B cell (primary cell): ENCODE measurements at regions not wholly inside any gene's neighbourhood (a gene's known extent, or its start where the extent isn't known, plus 50 kb on each side); places are given as distances from the start of the nearest gene placed in this dataset.
"Not testable (repeated sequence)": the region's sequence is repeated elsewhere in the genome, so short reads cannot be mapped to it uniquely, and the experiment has no call there.

Experiments
- ATAC-seq: fragments of 200-7000 bp; cut with Tn5 transposase; one replicate; pipeline ENCODE4 v1.10.0; 2021; ENCODE audit warnings: low read depth, mild to moderate bottlenecking, moderate number of reproducible peaks, moderate library complexity
- CTCF ChIA-PET: fragments of 350-600 bp; sonication (Branson Sonifier 250); formaldehyde crosslinking; loops from one replicate; lab custom pipeline; 2021; ENCODE audit warnings: antibody characterized with exemption, inconsistent platforms; lab: Charles Lee
- POLR2A ChIA-PET: fragments of 350-600 bp; sonication (Branson Sonifier 250); formaldehyde crosslinking; loops from one replicate; lab custom pipeline; 2021; ENCODE audit warnings: antibody characterized with exemption; lab: Charles Lee
- DNase-seq: peaks from one replicate; pipeline ENCODE4 v3.0.0; 2013
- H2AFZ ChIP-seq: 2 replicates; pipeline ENCODE4 v1.6.1; 2012; ENCODE audit warnings: mild to moderate bottlenecking, low read depth, low read length; ENCODE audit not compliant: insufficient read depth, poor library complexity, severe bottlenecking
- H3K27ac ChIP-seq, 2 donors: 1 replicate in 1 of 2; 2 replicates in 1 of 2; pipeline ENCODE4 v1.5.1; 2012 to 2013; ENCODE audit warnings: low read length in 2 of 2, mild to moderate bottlenecking in 2 of 2, moderate library complexity in 1 of 2
- H3K27me3 ChIP-seq, 4 experiments: fragments of 200-600 bp in 1 of 4; sonication (generic) in 1 of 4; replicated peaks in 1 of 4; 1 replicate in 2 of 4; 2 replicates in 2 of 4; pipeline versions ENCODE4 v1.6.1 to v1.7.0; 2013 to 2016; ENCODE audit warnings: low read length in 3 of 4, mild to moderate bottlenecking in 2 of 4, mixed read lengths in 1 of 4, moderate library complexity in 1 of 4; ENCODE audit not compliant: insufficient read depth in 4 of 4, control insufficient read depth in 3 of 4; ENCODE audit errors: control extremely low read depth in 1 of 4
- H3K36me3 ChIP-seq, 2 experiments: replicated peaks in 1 of 2; 1 replicate in 1 of 2; 2 replicates in 1 of 2; pipeline versions ENCODE4 v1.6.1 to v1.7.1; 2013; ENCODE audit warnings: low read length in 1 of 2; ENCODE audit not compliant: insufficient read depth in 2 of 2, control insufficient read depth in 1 of 2; ENCODE audit errors: control extremely low read depth in 1 of 2, extremely low read depth in 1 of 2
- H3K4me1 ChIP-seq, 2 donors: fragments of 200-600 bp in 1 of 2; sonication (generic) in 1 of 2; 1 replicate in 1 of 2; 2 replicates in 1 of 2; pipeline versions ENCODE4 v1.5.1 to v1.6.1; 2013 to 2017; ENCODE audit warnings: low read length in 2 of 2; ENCODE audit not compliant: control insufficient read depth in 2 of 2, insufficient read depth in 2 of 2
- H3K4me2 ChIP-seq: replicated peaks from 2 replicates; pipeline ENCODE3; 2012; ENCODE audit warnings: mild to moderate bottlenecking, low read depth, low read length; ENCODE audit not compliant: poor library complexity, severe bottlenecking
- H3K4me3 ChIP-seq, 5 experiments: fragments of 200-600 bp in 1 of 5; sonication (generic) in 1 of 5; 1 replicate in 3 of 5; 2 replicates in 2 of 5; pipeline versions ENCODE4 v1.5.1 to v1.7.0; 2011 to 2016; ENCODE audit warnings: low read length in 4 of 5, mild to moderate bottlenecking in 4 of 5, low read depth in 2 of 5, control low read depth in 1 of 5, moderate library complexity in 1 of 5; ENCODE audit not compliant: insufficient read depth in 1 of 5; ENCODE audit errors: control extremely low read depth in 1 of 5, extremely low read depth in 1 of 5
- H3K79me2 ChIP-seq: fragments of 200-600 bp; sonication (generic); one replicate; pipeline ENCODE4 v1.6.0; 2016; ENCODE audit warnings: low read length; ENCODE audit not compliant: control insufficient read depth, insufficient read depth
- H3K9ac ChIP-seq: fragments of 200-600 bp; sonication (generic); 2 replicates; pipeline ENCODE4 v1.6.1; 2017; ENCODE audit warnings: mild to moderate bottlenecking, low read length, moderate library complexity
- H3K9me3 ChIP-seq, 3 donors: one replicate each; pipeline versions ENCODE4 v1.6.1 to v1.7.1; 2013; ENCODE audit warnings: low read length in 2 of 3; ENCODE audit not compliant: control insufficient read depth in 2 of 3, insufficient read depth in 1 of 3; ENCODE audit errors: control extremely low read depth in 1 of 3
- H4K20me1 ChIP-seq: 2 replicates; pipeline ENCODE4 v1.6.0; 2012; ENCODE audit warnings: mild to moderate bottlenecking, low read length; ENCODE audit not compliant: insufficient read depth, control insufficient read depth, poor library complexity, severe bottlenecking
- H3K27ac Mint-ChIP-seq: one replicate; pipeline ENCODE4 v1.8.0; 2021; ENCODE audit warnings: mixed read lengths
- H3K27me3 Mint-ChIP-seq: one replicate; pipeline ENCODE4 v1.8.0; 2021; ENCODE audit warnings: mixed read lengths
- H3K4me1 Mint-ChIP-seq: one replicate; pipeline ENCODE4 v1.8.0; 2021; ENCODE audit warnings: mixed read lengths
- H3K4me3 Mint-ChIP-seq: one replicate; pipeline ENCODE4 v1.8.0; 2021; ENCODE audit warnings: mixed read lengths
- H3K9me3 Mint-ChIP-seq: one replicate; pipeline ENCODE4 v1.8.0; 2022; ENCODE audit warnings: mixed read lengths; ENCODE audit not compliant: insufficient read depth
- WGBS: methylation state at CpG from one replicate; pipeline ENCODE4 v1.1.5; 2013; ENCODE audit warnings: missing lambda C conversion rate; ENCODE audit not compliant: insufficient coverage; 5-methylcytosine and 5-hydroxymethylcytosine counted together
- intact Hi-C: fragments of 100-400 bp; cut with micrococcal nuclease; formaldehyde crosslinking; loops from one replicate; pipeline ENCODE4 v1.10.0; 2022

GRCh38 chr13:18837986-18838629 is 343.5 kb downstream of the TUBA3C start:
- H3K79me2 ChIP-seq, intact Hi-C loops, H3K4me3 ChIP-seq, H3K4me1 Mint-ChIP-seq, CTCF ChIA-PET, H3K27ac Mint-ChIP-seq, POLR2A ChIA-PET, H3K4me3 Mint-ChIP-seq, H3K36me3 ChIP-seq, H4K20me1 ChIP-seq, H2AFZ ChIP-seq, H3K27me3 ChIP-seq, H3K4me1 ChIP-seq, H3K27me3 Mint-ChIP-seq, H3K9me3 Mint-ChIP-seq, H3K9ac ChIP-seq, DNase-seq, ATAC-seq, H3K4me2 ChIP-seq, H3K27ac ChIP-seq: not testable (repeated sequence)
- 82% methylated on average over 10 of the region's 17 CpGs for WGBS
- peaks cover 0 to 12% (median 0%) of the 10 kb centered on the region in 3 donors for H3K9me3 ChIP-seq

- H3K36me3 ChIP-seq, H3K4me3 ChIP-seq, POLR2A ChIA-PET, H3K4me2 ChIP-seq, H2AFZ ChIP-seq, H3K9me3 Mint-ChIP-seq, CTCF ChIA-PET, H3K27me3 Mint-ChIP-seq, DNase-seq, H3K4me3 Mint-ChIP-seq, H3K27me3 ChIP-seq, H4K20me1 ChIP-seq, H3K4me1 ChIP-seq, H3K4me1 Mint-ChIP-seq, intact Hi-C loops, H3K79me2 ChIP-seq, H3K27ac Mint-ChIP-seq, H3K27ac ChIP-seq, ATAC-seq, H3K9ac ChIP-seq: not testable (repeated sequence)
- WGBS = 92% methylated on average over 23 of the region's 26 CpGs
- H3K9me3 ChIP-seq = peaks cover 0 to 12% (median 0%) of the 10 kb centered on the region in 3 donors
Observed at GRCh38 chr13:18837179-18837745, 344.4 kb downstream of the TUBA3C start.

- ATAC-seq, H3K27ac ChIP-seq, DNase-seq, H4K20me1 ChIP-seq, H3K27me3 Mint-ChIP-seq, H3K4me1 Mint-ChIP-seq, H3K79me2 ChIP-seq, H3K4me3 ChIP-seq, H3K9me3 Mint-ChIP-seq, H2AFZ ChIP-seq, H3K27me3 ChIP-seq, H3K4me3 Mint-ChIP-seq, H3K4me1 ChIP-seq, H3K4me2 ChIP-seq, H3K36me3 ChIP-seq, H3K9ac ChIP-seq, H3K27ac Mint-ChIP-seq, POLR2A ChIA-PET, intact Hi-C loops, CTCF ChIA-PET: not testable (repeated sequence)
- peaks cover 0 to 12% (median 0%) of the 10 kb centered on the region in 3 donors for H3K9me3 ChIP-seq
- WGBS = 82% methylated on average over 41 of the region's 45 CpGs
Observed at GRCh38 chr13:18836371-18837178, 345.0 kb downstream of the TUBA3C start.
